ENCODE measurements at regions not wholly inside any gene's neighbourhood (a gene's known extent, or its start where the extent isn't known, plus 50 kb on each side); places are given as distances from the start of the nearest gene placed in this dataset.

DNA sequence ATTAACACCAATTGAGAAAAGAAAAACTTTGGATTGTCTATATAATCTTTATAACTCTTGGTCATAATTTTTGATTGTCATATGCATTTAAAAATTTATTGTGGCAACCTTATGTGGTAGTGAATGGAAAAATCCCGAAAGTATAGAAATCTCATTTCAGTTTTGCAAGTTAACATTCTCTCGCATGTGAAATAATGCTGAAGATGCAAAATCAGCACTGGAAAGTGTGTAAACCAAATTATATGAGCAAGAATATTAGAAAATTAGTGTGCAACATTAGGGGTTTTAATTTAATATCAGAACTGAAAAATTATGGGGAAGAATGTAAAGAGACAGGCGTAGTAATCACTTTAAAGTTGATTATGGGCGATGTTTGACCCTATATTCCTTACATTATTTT lies 1472.8 kb downstream of the PCDH7 start:
- no peak overlapping the region for H3K56ac ChIP-seq (ENCODE audit: insufficient read length, low read depth, low read length)

More for the DNA sequence above, 1472.8 kb downstream of the PCDH7 start:
- H3K27me3 ChIP-seq (ENCODE audit: insufficient read depth, low read length), result no peaks in the 10 kb centered on the region
- H3K27ac ChIP-seq (ENCODE audit: insufficient read length, low read depth, low read length), result no peak overlapping the region
- no peaks in the 10 kb centered on the region for H3K9me3 ChIP-seq (ENCODE audit: control insufficient read depth, low read depth, low read length)
- H3K23me2 ChIP-seq (ENCODE audit: insufficient read length, low read depth, low read length, poor library complexity, severe bottlenecking), result no peaks in the 10 kb centered on the region
- no peak overlapping the region for H4K5ac ChIP-seq (ENCODE audit: insufficient read length, low read depth, low read length)
- H4K91ac ChIP-seq (ENCODE audit: insufficient read length, low read depth, low read length), result no peak overlapping the region
- no peak overlapping the region for H3K4ac ChIP-seq (ENCODE audit: low read depth, low read length)
- no peak overlapping the region for H2BK20ac ChIP-seq (ENCODE audit: low read depth, low read length, poor library complexity, severe bottlenecking)
- H2BK5ac ChIP-seq (ENCODE audit: insufficient read length, low read length), result no peak overlapping the region
- no peak overlapping the region for H2BK120ac ChIP-seq (ENCODE audit: low read depth, low read length, poor library complexity, severe bottlenecking)
- H3K4me2 ChIP-seq (ENCODE audit: insufficient read depth, insufficient read length, low read length), result no peak overlapping the region
- H3K14ac ChIP-seq (ENCODE audit: insufficient read depth, low read length), result no peak overlapping the region
- H2BK12ac ChIP-seq (ENCODE audit: insufficient read length, low read depth, low read length), result no peak overlapping the region
- H2AFZ ChIP-seq (ENCODE audit: low read length), result no peak overlapping the region
- no peaks in the 10 kb centered on the region for H4K20me1 ChIP-seq (ENCODE audit: control insufficient read depth, insufficient read depth, insufficient read length)
- Mint-ChIP-seq H3K27me3 (ENCODE audit: low read depth) (no peaks in the 10 kb centered on the region), H3K27ac (no peak overlapping the region), H3K9me3 (peaks cover 3% of the 10 kb centered on the region in 2 experiments; a peak in 2 of 5 replicates), H3K4me3 (no peak overlapping the region), H3K36me3 (ENCODE audit: insufficient read depth in 1 of 3, low read depth in 3 of 3) (peaks cover 0 to 3% (median 0%) of the 10 kb centered on the region in 3 experiments; a peak in 2 of 7 replicates), H3K4me1 (no peaks in the 10 kb centered on the region)
- no peaks in the 10 kb centered on the region for H3K4me1 ChIP-seq (ENCODE audit: insufficient read depth, low read length)
- H3K9ac ChIP-seq (ENCODE audit: extremely low read depth, insufficient read length, low read length), result no peak overlapping the region
- no peak overlapping the region for H3K23ac ChIP-seq (ENCODE audit: insufficient read length, low read depth, low read length)
- H3T11ph ChIP-seq (ENCODE audit: low read length), result no peak overlapping the region
- no peak overlapping the region for H2BK15ac ChIP-seq (ENCODE audit: low read depth, low read length)
- H2AK5ac ChIP-seq (ENCODE audit: insufficient read length, low read length), result no peak overlapping the region
- no peak for DNase-seq
- no CpG with 5 or more reads among the region's 4 CpGs for WGBS (ENCODE audit: extremely low coverage, insufficient read length, low lambda C conversion rate)
- no peaks in the 10 kb centered on the region for H3K79me2 ChIP-seq (ENCODE audit: insufficient read depth, low read length)
- H3K18ac ChIP-seq (ENCODE audit: insufficient read length, low read depth, low read length), result no peak overlapping the region
- H3K79me1 ChIP-seq (ENCODE audit: insufficient read depth, low read depth, low read length, poor library complexity, severe bottlenecking), result no peaks in the 10 kb centered on the region
- TF ChIP-seq, protein P1, sequence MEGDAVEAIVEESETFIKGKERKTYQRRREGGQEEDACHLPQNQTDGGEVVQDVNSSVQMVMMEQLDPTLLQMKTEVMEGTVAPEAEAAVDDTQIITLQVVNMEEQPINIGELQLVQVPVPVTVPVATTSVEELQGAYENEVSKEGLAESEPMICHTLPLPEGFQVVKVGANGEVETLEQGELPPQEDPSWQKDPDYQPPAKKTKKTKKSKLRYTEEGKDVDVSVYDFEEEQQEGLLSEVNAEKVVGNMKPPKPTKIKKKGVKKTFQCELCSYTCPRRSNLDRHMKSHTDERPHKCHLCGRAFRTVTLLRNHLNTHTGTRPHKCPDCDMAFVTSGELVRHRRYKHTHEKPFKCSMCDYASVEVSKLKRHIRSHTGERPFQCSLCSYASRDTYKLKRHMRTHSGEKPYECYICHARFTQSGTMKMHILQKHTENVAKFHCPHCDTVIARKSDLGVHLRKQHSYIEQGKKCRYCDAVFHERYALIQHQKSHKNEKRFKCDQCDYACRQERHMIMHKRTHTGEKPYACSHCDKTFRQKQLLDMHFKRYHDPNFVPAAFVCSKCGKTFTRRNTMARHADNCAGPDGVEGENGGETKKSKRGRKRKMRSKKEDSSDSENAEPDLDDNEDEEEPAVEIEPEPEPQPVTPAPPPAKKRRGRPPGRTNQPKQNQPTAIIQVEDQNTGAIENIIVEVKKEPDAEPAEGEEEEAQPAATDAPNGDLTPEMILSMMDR (conservative IDR thresholded peaks at IDR 0.05), result no peak
- no peak overlapping the region for H4K8ac ChIP-seq (replicated peaks; ENCODE audit: insufficient read length, low read depth, low read length)

Measured in H9 (cell line).